HG03060 (cell line): ENCODE measurements at regions not wholly inside any gene's neighbourhood (a gene's known extent, or its start where the extent isn't known, plus 50 kb on each side); places are given as distances from the start of the nearest gene placed in this dataset.
"Not testable (repeated sequence)": the region's sequence is repeated elsewhere in the genome, so short reads cannot be mapped to it uniquely, and the experiment has no call there.

Source experiments
- ATAC-seq: cut with Tn5 transposase; IDR thresholded peaks from one replicate; pipeline ENCODE4 v1.9.1; 2021; ENCODE audit warnings: low read depth, moderate number of reproducible peaks; ENCODE audit not compliant: unreplicated experiment

DNA sequence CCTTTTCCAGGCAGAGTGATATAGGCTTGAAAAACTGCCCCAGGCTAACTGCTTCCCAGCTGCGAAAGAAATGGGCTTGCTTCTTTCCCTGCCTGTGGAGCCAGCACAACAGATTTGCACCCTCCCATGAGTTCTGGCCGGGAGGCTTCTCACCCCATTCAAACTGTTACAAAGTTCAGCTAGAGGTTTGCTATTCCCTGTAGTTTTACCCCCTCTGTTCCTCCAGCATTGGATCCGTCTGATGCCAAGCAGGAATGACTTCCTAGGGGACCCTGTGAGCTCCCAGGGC is 87.6 kb upstream of the NDST4 start:
- no peak for ATAC-seq

DNA sequence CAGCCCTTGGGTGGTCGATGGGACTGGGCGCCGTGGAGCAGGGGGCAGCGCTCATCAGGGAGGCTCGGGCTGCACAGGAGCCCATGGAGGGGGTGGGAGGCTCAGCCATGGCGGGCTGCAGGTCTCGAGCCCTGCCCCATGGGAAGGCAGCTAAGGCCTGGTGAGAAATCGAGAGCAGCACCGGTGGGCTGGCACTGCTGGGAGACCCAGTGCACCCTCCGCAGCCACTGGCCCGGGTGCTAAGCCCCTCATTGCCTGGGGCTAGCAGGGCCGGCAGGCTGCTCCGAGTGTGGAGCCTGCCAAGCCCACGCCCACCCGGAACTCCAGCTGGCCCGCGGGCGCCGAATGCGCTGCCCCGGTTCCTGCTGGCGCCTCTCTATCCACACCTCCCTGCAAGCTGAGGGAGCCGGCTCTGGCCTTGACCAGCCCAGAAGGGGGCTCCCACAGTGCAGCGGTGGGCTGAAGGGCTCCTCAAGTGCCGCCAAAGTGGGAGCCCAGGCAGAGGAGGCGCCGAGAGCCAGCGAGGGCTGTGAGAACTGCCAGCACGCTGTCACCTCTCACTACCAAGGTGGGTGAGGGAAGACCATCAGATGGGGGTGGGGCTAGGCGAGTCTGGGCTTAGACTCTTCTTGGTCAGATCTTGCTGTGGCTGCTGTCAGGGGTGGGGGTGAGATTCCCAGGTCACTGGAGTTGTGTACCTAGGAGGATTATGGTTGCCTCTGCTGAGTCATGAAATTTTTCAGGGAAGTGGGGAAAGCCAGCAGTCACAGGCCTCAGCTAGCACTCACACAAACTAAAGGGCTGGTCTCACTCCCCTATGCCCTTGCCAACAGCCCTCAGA is 87.0 kb upstream of the NDST4 start:
- not testable (repeated sequence) for ATAC-seq

DNA sequence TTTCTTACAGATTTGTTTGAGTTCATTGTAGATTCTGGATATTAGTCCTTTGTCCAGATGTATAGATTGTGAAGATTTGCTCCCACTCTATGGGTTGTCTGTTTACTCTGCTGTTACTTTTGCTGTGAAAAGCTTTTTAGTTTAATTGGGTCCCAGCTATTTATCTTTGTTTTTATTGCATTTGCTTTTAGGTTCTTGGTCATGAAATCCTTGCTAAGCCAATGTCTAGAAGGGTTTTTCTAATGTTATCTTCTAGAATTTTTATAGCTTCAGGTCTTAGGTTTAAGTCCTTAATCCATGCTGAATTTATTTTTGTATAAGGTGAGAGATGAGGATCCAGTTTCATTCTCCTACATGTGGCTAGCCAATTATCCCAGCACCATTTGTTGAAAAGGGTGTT is 81.2 kb upstream of the NDST4 start:
- not testable (repeated sequence) for ATAC-seq

DNA sequence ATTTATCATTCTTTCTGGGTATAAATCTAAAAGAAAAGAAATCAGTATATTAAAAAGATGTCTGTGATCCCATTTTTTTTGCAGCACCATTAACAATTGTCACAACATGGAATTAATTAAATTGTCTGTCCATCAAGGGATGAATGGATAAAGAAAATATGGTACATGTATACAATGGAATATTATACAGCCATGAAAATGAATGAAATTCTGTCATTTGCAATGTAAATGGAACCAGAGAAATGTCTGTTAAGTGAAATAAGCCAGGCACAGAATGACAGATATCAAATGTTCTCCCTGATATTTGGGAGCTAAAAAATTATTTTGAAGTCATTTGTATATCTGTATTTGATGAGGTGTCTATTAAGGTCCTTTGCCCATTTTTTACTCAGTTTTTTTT is 77.1 kb upstream of the NDST4 start:
- ATAC-seq = no peak

DNA sequence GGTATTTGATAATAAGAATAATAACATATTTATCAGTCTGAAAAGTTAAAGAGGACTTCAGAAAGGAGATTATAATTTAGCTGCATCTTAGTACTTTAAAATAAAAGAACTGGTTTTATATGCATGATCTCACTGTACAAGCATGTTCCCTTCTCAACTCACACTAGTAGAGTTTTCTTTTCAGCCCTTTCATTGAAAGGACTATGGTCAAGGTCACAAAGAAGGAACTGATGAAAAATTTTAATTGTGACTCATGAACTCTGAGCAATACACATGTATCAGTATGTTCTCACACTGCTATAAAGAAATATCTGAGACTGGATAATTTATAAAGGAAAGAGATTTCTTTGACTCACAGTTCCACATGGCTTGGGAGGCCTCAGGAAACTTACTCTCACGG is 73.7 kb upstream of the NDST4 start:
- no peak for ATAC-seq

DNA sequence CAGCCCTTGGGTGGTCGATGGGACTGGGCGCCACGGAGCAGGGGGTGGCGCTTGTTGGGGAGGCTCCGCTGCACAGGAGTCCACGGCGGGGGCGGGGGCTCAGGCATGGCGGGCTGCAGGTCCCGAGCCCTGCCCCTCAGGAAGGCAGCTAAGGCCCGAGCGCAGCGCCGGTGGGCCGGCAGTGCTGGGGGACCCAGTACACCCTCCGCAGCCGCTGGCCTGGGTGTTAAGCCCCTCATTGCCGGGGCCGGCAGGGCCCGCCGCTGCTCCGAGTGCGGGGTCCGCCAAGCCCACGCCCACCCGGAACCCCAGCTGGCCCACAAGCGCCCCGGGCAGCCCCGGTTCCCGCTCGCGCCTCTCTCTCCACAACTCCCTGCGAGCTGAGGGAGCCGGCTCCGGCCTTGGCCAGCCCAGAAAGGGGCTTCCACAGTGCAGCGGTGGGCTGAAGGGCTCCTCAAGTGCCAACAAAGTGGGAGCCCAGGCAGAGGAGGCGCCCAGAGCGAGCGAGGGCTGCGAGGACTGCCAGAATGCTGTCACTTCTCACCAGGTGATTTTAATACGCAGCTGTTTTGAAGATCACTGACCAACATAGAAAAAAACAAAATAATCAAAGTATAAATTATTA is 66.1 kb upstream of the NDST4 start:
- not testable (repeated sequence) for ATAC-seq

DNA sequence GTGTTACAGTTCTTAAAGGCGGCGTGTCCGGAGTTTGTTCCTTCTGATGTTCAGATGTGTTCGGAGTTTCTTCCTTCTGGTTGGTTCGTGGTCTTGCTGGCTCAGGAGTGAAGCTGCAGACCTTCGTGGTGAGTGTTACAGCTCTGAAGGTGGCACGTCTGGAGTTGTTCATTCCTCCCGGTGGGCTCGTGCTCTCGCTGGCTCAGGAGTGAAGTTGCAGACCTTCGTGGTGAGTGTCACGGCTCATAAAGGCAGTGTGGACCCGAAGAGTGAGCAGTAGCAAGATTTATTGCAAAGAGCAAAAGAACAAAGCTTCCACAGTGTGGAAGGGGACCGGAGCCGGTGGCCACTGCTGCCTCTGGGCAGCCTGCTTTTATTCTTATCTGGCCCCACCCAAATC is 65.3 kb upstream of the NDST4 start:
- ATAC-seq = not testable (repeated sequence)

DNA sequence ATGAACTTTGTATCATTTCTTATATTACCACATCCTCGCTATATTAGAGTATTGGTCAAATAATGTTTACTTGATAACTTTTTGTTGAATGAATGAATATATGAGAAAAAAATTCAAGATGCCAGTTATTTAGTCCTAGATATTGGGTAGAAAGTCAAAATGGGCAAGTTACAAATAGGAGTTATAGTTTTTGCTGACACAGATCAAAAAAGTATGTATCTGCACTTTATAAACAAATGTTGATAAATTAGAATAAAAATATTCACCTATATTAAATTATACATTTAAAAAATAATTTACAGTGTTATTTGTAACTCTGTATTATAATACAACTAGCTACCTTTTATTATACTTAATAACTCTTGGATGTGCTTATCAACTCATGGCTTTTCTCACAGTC is 57.8 kb upstream of the NDST4 start:
- ATAC-seq = no peak

DNA sequence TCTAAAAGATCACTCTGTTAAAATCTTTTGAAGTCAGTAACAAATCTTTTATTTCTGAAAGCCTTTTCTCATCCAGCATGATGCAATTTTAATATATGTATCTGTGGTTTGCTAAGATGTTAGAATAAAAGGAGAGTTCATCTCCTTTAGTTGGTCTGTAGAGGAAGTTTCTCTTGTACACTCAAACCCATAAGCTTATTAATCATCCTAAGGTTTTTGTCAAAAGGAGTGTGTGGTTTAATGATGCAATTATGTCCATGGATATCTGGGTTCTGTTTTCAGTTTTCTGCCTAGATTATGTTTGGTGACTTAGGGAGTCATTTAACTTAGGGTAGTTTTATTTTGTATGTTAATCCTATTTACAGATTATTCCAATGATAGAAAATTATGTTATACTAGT is 52.1 kb upstream of the NDST4 start:
- ATAC-seq = no peak
